ENCODE measurements at regions not wholly inside any gene's neighbourhood (a gene's known extent, or its start where the extent isn't known, plus 50 kb on each side); places are given as distances from the start of the nearest gene placed in this dataset.

- no peak for TF ChIP-seq CTCF (IDR thresholded peaks at IDR 0.05; ENCODE audit: borderline replicate concordance)
- intact Hi-C loops (cut with micrococcal nuclease): no loop called here
Observed at GRCh38 chr6:25167961-25168360, 111.2 kb upstream of the CARMIL1 start.

GRCh38 chr6:25168637-25169036 is 110.5 kb upstream of the CARMIL1 start:
- Histone ChIP-seq H3K4me1 (no peaks in the 10 kb centered on the region), H3K9me3 (replicated peaks) (no peaks in the 10 kb centered on the region)
- intact Hi-C loops (cut with micrococcal nuclease): no loop called here

More at GRCh38 chr6:25167961-25168360, 111.2 kb upstream of the CARMIL1 start:
- DNase-seq: no peak
- no peaks in the 10 kb centered on the region for H3K36me3 ChIP-seq
- H3K4me1 ChIP-seq: no peaks in the 10 kb centered on the region
- H3K27me3 ChIP-seq (ENCODE audit: low read depth): no peaks in the 10 kb centered on the region
- H3K4me3 ChIP-seq: no peak overlapping the region
- H3K9me3 ChIP-seq (replicated peaks): no peaks in the 10 kb centered on the region
- no peak overlapping the region for H3K27ac ChIP-seq (replicated peaks)

GRCh38 chr6:25169553-25169952 is 109.6 kb upstream of the CARMIL1 start:
- Histone ChIP-seq H3K27ac (replicated peaks) (no peak overlapping the region), H3K4me3 (no peak overlapping the region)

More at GRCh38 chr6:25168637-25169036, 110.5 kb upstream of the CARMIL1 start:
- H3K27ac ChIP-seq (replicated peaks): no peak overlapping the region
- no peaks in the 10 kb centered on the region for H3K27me3 ChIP-seq (ENCODE audit: low read depth)
- no peak overlapping the region for H3K4me3 ChIP-seq
- no peaks in the 10 kb centered on the region for H3K36me3 ChIP-seq
- no peak for TF ChIP-seq CTCF (IDR thresholded peaks at IDR 0.05; ENCODE audit: borderline replicate concordance)
- no peak for DNase-seq

GRCh38 chr6:25169961-25170360 is 109.2 kb upstream of the CARMIL1 start:
- Histone ChIP-seq H3K4me1 (no peaks in the 10 kb centered on the region), H3K27ac (replicated peaks) (no peak overlapping the region), H3K9me3 (replicated peaks) (no peaks in the 10 kb centered on the region), H3K27me3 (ENCODE audit: low read depth) (no peaks in the 10 kb centered on the region), H3K4me3 (no peak overlapping the region), H3K36me3 (no peaks in the 10 kb centered on the region)
- intact Hi-C loops (cut with micrococcal nuclease): no loop called here
- TF ChIP-seq CTCF (IDR thresholded peaks at IDR 0.05; ENCODE audit: borderline replicate concordance): no peak
- no peak for DNase-seq

More at GRCh38 chr6:25169553-25169952, 109.6 kb upstream of the CARMIL1 start:
- no peaks in the 10 kb centered on the region for H3K4me1 ChIP-seq
- TF ChIP-seq CTCF (IDR thresholded peaks at IDR 0.05; ENCODE audit: borderline replicate concordance): no peak
- no peak for DNase-seq
- no peaks in the 10 kb centered on the region for H3K36me3 ChIP-seq
- intact Hi-C loops (cut with micrococcal nuclease): no loop called here
- no peaks in the 10 kb centered on the region for H3K27me3 ChIP-seq (ENCODE audit: low read depth)
- H3K9me3 ChIP-seq (replicated peaks): no peaks in the 10 kb centered on the region

GRCh38 chr6:25170640-25171039 is 108.5 kb upstream of the CARMIL1 start:
- Histone ChIP-seq H3K27ac (replicated peaks) (no peak overlapping the region), H3K27me3 (ENCODE audit: low read depth) (no peaks in the 10 kb centered on the region), H3K36me3 (no peaks in the 10 kb centered on the region), H3K4me1 (peaks cover 5% of the 10 kb centered on the region), H3K9me3 (replicated peaks) (no peaks in the 10 kb centered on the region), H3K4me3 (no peak overlapping the region)
- intact Hi-C loops (cut with micrococcal nuclease): no loop called here
- no peak for TF ChIP-seq CTCF (IDR thresholded peaks at IDR 0.05; ENCODE audit: borderline replicate concordance)
- no peak for DNase-seq

- Histone ChIP-seq H3K9me3 (replicated peaks) (no peaks in the 10 kb centered on the region), H3K4me1 (peaks cover 5% of the 10 kb centered on the region), H3K27ac (replicated peaks) (no peak overlapping the region)
Observed at GRCh38 chr6:25171301-25171700, 107.9 kb upstream of the CARMIL1 start.

More at GRCh38 chr6:25171301-25171700, 107.9 kb upstream of the CARMIL1 start:
- intact Hi-C loops (cut with micrococcal nuclease): no loop called here
- no peak for TF ChIP-seq CTCF (IDR thresholded peaks at IDR 0.05; ENCODE audit: borderline replicate concordance)
- Histone ChIP-seq H3K36me3 (no peaks in the 10 kb centered on the region), H3K4me3 (no peak overlapping the region), H3K27me3 (ENCODE audit: low read depth) (no peaks in the 10 kb centered on the region)
- no peak for DNase-seq

Data from left ventricle myocardium inferior (tissue), 1 donor.